OCI-LY1 (cell line): ENCODE measurements at regions not wholly inside any gene's neighbourhood (a gene's known extent, or its start where the extent isn't known, plus 50 kb on each side); places are given as distances from the start of the nearest gene placed in this dataset.

Source experiments
- H2AFZ ChIP-seq: fragments of 200-600 bp; sonication (generic), shearing (Covaris generic); 2 replicates; pipeline ENCODE4 v1.6.0; 2014; ENCODE audit warnings: antibody characterized with exemption, mild to moderate bottlenecking, low read length
- H3F3A ChIP-seq: fragments of 200-600 bp; sonication (generic), shearing (Covaris generic); 2 replicates; pipeline ENCODE4 v1.6.0; 2014; ENCODE audit warnings: mild to moderate bottlenecking, antibody characterized with exemption, low read length, moderate library complexity; ENCODE audit not compliant: insufficient read depth
- H3K27ac ChIP-seq: fragments of 200-600 bp; sonication (generic); 2 replicates; pipeline ENCODE4 v1.5.1; 2014; ENCODE audit warnings: low read length, mixed run types, mild to moderate bottlenecking, low read depth; ENCODE audit not compliant: poor library complexity, severe bottlenecking
- H3K27me3 ChIP-seq: fragments of 200-600 bp; sonication (generic); 2 replicates; pipeline ENCODE4 v1.6.0; 2014; ENCODE audit warnings: antibody characterized with exemption, mild to moderate bottlenecking, low read length, moderate library complexity; ENCODE audit not compliant: insufficient read depth
- H3K36me3 ChIP-seq: fragments of 200-600 bp; sonication (generic); 2 replicates; pipeline ENCODE4 v1.6.1; 2014; ENCODE audit warnings: mild to moderate bottlenecking, antibody characterized with exemption, low read length, moderate library complexity, mixed read lengths; ENCODE audit not compliant: insufficient read depth
- H3K4me1 ChIP-seq: fragments of 200-600 bp; sonication (generic); 2 replicates; pipeline ENCODE4 v1.5.1; 2014; ENCODE audit warnings: mild to moderate bottlenecking, low read length, moderate library complexity; ENCODE audit not compliant: insufficient read depth, severe bottlenecking
- H3K4me2 ChIP-seq: fragments of 200-600 bp; sonication (generic), shearing (Covaris generic); 2 replicates; pipeline ENCODE4 v1.6.1; 2014; ENCODE audit warnings: low read length
- H3K4me3 ChIP-seq: fragments of 200-600 bp; sonication (generic); 2 replicates; pipeline ENCODE4 v1.5.1; 2014; ENCODE audit warnings: low read length, low read depth, mild to moderate bottlenecking, mixed read lengths; ENCODE audit not compliant: poor library complexity, severe bottlenecking
- H3K79me2 ChIP-seq: fragments of 200-600 bp; shearing (Covaris generic); 2 replicates; pipeline ENCODE4 v1.6.1; 2016; ENCODE audit warnings: mixed run types, low read length, mixed read lengths; ENCODE audit not compliant: insufficient read depth
- H3K9ac ChIP-seq: fragments of 200-600 bp; sonication (generic), shearing (Covaris generic); 2 replicates; pipeline ENCODE4 v1.6.1; 2014; ENCODE audit warnings: mild to moderate bottlenecking, low read length, mixed read lengths
- H3K9me2 ChIP-seq: fragments of 200-600 bp; sonication (generic), shearing (Covaris generic); 2 replicates; pipeline ENCODE4 v1.6.1; 2014; ENCODE audit warnings: low read depth, mild to moderate bottlenecking, low read length, mixed read lengths
- H3K9me3 ChIP-seq: fragments of 200-600 bp; shearing (Covaris generic); 2 replicates; pipeline ENCODE4 v1.6.1; 2014; ENCODE audit warnings: low read length, mixed read lengths
- H4K20me1 ChIP-seq: fragments of 200-600 bp; sonication (generic), shearing (Covaris generic); 2 replicates; pipeline ENCODE4 v1.6.0; 2016; ENCODE audit warnings: mild to moderate bottlenecking, low read length; ENCODE audit not compliant: insufficient read depth
- EZH2 ChIP-seq: fragments of 200-600 bp; sonication (generic), shearing (Covaris generic); IDR thresholded peaks from 2 replicates; pipeline ENCODE4 v1.8.0; 2017; ENCODE audit warnings: borderline replicate concordance, mixed run types, mild to moderate bottlenecking, antibody characterized with exemption, low read length, moderate library complexity, mixed read lengths
- TF ChIP-seq, protein P1 (sequence below): fragments of 200-600 bp; sonication (generic), shearing (Covaris generic); IDR thresholded peaks from 2 replicates; pipeline ENCODE4 v1.5.1; 2017; ENCODE audit warnings: mild to moderate bottlenecking, antibody characterized with exemption, low read length, moderate library complexity, mixed read lengths

DNA sequence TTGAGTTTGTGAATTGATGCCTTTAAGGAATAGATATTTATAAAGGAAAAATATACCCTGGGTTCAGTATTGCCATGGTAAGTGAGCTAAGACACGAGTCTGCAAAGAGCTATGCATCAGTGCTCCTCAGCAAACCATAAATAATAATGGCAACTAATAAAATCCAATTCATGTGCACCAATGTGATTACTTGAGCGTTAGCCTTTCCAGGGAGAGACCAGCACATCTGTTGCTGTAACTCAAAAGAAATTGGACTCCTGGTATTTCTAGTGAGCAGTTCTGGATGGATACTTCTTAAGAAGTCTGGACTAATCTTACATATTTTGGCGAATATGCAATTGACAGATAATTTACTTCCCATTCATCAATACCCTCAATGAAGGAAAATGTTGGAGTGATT lies 373.3 kb downstream of the ARHGEF28 start:
- Histone ChIP-seq H3F3A (no peaks in the 10 kb centered on the region), H3K4me3 (no peak overlapping the region), H3K9me3 (no peaks in the 10 kb centered on the region), H2AFZ (no peak overlapping the region), H3K79me2 (no peaks in the 10 kb centered on the region), H3K9me2 (no peaks in the 10 kb centered on the region), H3K27ac (no peak overlapping the region), H3K27me3 (no peaks in the 10 kb centered on the region), H4K20me1 (no peaks in the 10 kb centered on the region), H3K9ac (no peak overlapping the region), H3K36me3 (no peaks in the 10 kb centered on the region), H3K4me1 (no peaks in the 10 kb centered on the region), H3K4me2 (no peak overlapping the region)
- TF ChIP-seq, protein P1, sequence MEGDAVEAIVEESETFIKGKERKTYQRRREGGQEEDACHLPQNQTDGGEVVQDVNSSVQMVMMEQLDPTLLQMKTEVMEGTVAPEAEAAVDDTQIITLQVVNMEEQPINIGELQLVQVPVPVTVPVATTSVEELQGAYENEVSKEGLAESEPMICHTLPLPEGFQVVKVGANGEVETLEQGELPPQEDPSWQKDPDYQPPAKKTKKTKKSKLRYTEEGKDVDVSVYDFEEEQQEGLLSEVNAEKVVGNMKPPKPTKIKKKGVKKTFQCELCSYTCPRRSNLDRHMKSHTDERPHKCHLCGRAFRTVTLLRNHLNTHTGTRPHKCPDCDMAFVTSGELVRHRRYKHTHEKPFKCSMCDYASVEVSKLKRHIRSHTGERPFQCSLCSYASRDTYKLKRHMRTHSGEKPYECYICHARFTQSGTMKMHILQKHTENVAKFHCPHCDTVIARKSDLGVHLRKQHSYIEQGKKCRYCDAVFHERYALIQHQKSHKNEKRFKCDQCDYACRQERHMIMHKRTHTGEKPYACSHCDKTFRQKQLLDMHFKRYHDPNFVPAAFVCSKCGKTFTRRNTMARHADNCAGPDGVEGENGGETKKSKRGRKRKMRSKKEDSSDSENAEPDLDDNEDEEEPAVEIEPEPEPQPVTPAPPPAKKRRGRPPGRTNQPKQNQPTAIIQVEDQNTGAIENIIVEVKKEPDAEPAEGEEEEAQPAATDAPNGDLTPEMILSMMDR, result no peak
- TF ChIP-seq EZH2, result no peak

- no peak overlapping the region for H3K27ac ChIP-seq
- TF ChIP-seq, protein P1, result no peak
- no peak for TF ChIP-seq EZH2
- H3K4me3 ChIP-seq, result no peak overlapping the region
- H3K4me2 ChIP-seq, result no peak overlapping the region
- no peaks in the 10 kb centered on the region for H3K79me2 ChIP-seq
- no peak overlapping the region for H3K9ac ChIP-seq
- no peaks in the 10 kb centered on the region for H3K9me3 ChIP-seq
- no peaks in the 10 kb centered on the region for H3K9me2 ChIP-seq
- H4K20me1 ChIP-seq, result no peaks in the 10 kb centered on the region
- no peaks in the 10 kb centered on the region for H3K36me3 ChIP-seq
- no peaks in the 10 kb centered on the region for H3F3A ChIP-seq
- H2AFZ ChIP-seq, result no peak overlapping the region
- no peaks in the 10 kb centered on the region for H3K27me3 ChIP-seq
- no peaks in the 10 kb centered on the region for H3K4me1 ChIP-seq
Observed at GRCh38 chr5:73998489-73998888, 372.5 kb downstream of the ARHGEF28 start.

DNA sequence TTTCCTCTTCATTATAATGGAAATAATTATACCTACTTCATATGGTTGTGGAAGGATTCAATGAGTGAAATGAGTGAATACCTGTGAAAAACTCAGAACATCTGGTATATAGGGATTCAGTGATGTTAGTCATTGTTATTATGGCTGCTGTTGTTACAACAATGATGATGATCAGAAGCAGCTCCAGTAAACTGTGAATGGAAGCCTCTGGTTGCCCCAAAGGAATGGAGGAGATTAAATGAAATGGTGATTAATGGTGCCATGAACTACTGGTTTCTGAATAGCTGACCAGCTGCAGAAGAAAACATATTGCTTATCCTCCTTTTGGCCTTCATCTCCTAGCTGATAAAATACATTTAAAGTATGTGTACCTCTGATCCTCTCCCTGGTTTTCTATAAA lies 372.0 kb downstream of the ARHGEF28 start:
- no peaks in the 10 kb centered on the region for H3K79me2 ChIP-seq
- no peak overlapping the region for H3K27ac ChIP-seq
- TF ChIP-seq, protein P1, result no peak
- no peak for TF ChIP-seq EZH2
- no peak overlapping the region for H3K4me3 ChIP-seq
- no peaks in the 10 kb centered on the region for H3K9me3 ChIP-seq
- H4K20me1 ChIP-seq, result no peaks in the 10 kb centered on the region
- no peaks in the 10 kb centered on the region for H3K9me2 ChIP-seq
- no peaks in the 10 kb centered on the region for H3K36me3 ChIP-seq
- H3K4me1 ChIP-seq, result no peaks in the 10 kb centered on the region
- H3K9ac ChIP-seq, result no peak overlapping the region
- no peak overlapping the region for H2AFZ ChIP-seq
- no peaks in the 10 kb centered on the region for H3F3A ChIP-seq
- H3K27me3 ChIP-seq, result no peaks in the 10 kb centered on the region
- no peak overlapping the region for H3K4me2 ChIP-seq
